Tibial nerve (tissue), 3 donors: ENCODE measurements at regions not wholly inside any gene's neighbourhood (a gene's known extent, or its start where the extent isn't known, plus 50 kb on each side); places are given as distances from the start of the nearest gene placed in this dataset.

Experiments
- POLR2A ChIP-seq, 2 donors: fragments of 450-650 bp; IDR thresholded peaks; one replicate each; pipeline ENCODE4 v1.6.1; 2017; ENCODE audit warnings: antibody characterized with exemption in 2 of 2, mild to moderate bottlenecking in 2 of 2, moderate library complexity in 2 of 2
- TF ChIP-seq, protein P1 (sequence below), 5 experiments: fragments of 200-600 bp in 3 of 5; fragments of 450-650 bp in 2 of 5; sonication (generic) in 3 of 5; IDR thresholded peaks; one replicate each; pipeline ENCODE4 v1.5.1; 2016 to 2019; ENCODE audit warnings: antibody characterized with exemption in 5 of 5, mild to moderate bottlenecking in 3 of 5, moderate library complexity in 2 of 5

DNA sequence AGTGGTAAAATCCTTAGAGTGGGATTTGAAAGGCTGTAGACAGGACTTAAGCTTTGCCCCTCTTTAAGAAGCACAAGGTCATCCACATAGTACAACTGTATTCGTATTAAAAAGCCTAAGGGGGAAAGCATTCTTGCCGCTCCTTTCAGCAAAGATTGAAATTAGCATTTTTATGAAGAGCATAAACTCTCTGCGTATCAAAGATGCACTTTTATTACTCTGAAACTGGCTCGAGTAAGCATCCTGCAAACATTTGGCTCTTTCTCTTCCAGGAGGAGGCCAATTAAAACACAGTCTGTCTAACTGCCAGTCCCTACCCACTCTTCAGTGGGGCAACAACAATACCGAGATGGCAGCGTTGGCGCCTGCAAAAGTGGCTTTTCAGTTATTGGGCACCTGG is 192.5 kb upstream of the TPRG1 start:
- no peak for TF ChIP-seq POLR2A (IDR thresholded peaks at IDR 0.05)
- TF ChIP-seq, protein P1, sequence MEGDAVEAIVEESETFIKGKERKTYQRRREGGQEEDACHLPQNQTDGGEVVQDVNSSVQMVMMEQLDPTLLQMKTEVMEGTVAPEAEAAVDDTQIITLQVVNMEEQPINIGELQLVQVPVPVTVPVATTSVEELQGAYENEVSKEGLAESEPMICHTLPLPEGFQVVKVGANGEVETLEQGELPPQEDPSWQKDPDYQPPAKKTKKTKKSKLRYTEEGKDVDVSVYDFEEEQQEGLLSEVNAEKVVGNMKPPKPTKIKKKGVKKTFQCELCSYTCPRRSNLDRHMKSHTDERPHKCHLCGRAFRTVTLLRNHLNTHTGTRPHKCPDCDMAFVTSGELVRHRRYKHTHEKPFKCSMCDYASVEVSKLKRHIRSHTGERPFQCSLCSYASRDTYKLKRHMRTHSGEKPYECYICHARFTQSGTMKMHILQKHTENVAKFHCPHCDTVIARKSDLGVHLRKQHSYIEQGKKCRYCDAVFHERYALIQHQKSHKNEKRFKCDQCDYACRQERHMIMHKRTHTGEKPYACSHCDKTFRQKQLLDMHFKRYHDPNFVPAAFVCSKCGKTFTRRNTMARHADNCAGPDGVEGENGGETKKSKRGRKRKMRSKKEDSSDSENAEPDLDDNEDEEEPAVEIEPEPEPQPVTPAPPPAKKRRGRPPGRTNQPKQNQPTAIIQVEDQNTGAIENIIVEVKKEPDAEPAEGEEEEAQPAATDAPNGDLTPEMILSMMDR (IDR thresholded peaks at IDR 0.05), result no peak
